GM18868 (cell line): ENCODE measurements at regions not wholly inside any gene's neighbourhood (a gene's known extent, or its start where the extent isn't known, plus 50 kb on each side); places are given as distances from the start of the nearest gene placed in this dataset.
"Not testable (repeated sequence)": the region's sequence is repeated elsewhere in the genome, so short reads cannot be mapped to it uniquely, and the experiment has no call there.

Experiments
- ATAC-seq: cut with Tn5 transposase; IDR thresholded peaks from one replicate; pipeline ENCODE4 v1.9.1; 2021; ENCODE audit warnings: mild to moderate bottlenecking, moderate library complexity; ENCODE audit not compliant: unreplicated experiment

DNA sequence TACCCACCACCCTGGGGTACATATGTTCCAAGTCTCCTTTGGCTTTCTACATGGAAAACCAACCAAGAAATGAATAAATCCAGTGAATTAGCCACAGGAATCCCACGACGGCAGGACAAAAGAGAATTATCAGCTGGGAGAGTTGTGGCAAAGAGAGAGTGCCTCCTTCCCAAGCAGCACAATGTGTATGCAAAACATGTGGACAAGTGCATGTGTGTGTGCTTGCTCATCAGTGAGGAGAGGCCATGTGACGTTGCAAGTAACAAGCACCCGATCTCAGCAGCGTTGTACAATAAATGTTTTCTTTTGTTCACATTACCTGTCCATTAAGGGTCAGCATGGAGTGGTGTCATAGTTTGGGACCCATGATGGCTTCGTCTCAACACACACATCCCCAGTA is 50.0 kb upstream of the EMX2 start:
- ATAC-seq = no peak

DNA sequence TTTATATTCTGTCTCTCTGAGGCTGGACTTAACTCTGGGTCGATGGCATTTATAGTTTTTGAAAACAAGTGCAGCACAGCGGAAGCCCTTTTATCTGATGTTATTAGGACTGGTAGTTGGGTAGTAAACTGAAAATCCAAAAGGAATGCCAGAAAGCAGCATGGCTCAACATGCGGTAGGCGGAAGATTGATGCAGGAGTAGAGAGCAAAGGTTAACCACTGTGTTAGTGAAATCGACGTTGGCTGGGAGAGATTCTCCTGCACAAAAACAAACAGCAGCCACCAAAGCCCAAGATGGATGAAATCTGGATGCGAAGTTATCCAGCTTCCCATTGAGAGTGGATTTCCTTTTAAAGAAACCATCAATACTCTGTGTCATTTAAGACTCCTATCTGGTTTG is 54.5 kb upstream of the EMX2 start:
- ATAC-seq = no peak

DNA sequence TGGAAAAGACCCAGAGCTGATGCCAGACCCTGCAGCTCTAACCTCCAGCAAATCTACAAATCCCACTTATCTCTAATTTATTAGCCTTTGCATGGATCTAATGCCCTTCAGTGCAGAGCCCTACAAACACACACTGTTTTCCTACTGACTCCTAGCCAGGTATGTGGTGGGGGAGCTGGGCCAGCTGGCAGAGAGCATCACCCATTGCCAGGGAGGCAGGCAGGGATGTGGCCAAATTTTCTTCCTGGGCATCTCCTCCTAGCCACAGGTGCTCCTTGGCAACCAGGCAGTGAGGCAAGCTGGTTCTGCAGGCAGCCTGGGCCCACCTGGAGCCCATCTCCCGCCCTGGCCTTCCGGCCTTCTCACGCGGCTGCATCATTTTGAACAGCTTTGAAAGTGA is 55.9 kb upstream of the EMX2 start:
- no peak for ATAC-seq

DNA sequence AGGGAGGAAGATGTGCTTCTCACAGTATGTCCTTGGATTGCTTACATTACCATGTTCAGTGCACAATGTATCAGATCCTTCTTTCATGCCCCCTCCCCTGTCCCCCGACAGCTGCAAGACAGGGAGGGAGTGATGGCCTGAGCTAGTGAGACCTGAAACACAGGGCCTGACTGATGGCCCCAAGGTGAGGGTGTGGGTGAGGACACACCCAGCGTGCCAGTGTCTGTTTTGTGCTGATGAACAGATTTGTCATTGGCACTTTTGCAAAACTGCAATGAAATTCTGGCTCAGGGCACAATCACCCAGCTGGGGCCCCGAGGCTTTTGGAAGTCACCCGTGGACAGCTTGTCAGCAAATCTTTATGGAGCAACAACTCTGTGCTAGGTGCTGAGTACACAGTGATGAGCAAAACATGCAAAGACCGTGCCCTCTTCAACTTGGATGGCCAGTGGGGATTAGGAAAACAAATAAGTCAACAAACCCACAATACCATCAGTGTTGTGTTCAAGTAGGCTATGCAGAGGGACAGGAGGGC is 59.4 kb upstream of the EMX2 start:
- no peak for ATAC-seq

DNA sequence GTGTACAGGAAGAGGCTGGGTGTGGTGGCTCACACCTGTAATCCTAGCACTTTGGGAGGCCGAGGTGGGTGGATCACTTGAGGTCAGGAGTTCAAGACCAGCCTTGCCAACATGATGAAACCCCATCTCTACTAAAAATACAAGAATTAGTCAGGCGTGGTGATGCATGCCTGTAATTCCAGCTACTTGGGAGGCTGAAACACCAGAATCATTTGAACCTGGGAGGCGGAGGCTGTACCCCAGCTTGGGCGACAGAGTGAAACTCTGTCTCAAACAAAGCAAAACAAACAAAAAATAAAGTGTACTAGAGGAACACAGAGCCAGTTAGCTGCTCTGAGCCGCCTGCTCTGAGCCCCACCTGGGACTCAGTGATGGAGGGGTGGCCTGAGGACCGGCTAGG is 61.5 kb upstream of the EMX2 start:
- not testable (repeated sequence) for ATAC-seq

DNA sequence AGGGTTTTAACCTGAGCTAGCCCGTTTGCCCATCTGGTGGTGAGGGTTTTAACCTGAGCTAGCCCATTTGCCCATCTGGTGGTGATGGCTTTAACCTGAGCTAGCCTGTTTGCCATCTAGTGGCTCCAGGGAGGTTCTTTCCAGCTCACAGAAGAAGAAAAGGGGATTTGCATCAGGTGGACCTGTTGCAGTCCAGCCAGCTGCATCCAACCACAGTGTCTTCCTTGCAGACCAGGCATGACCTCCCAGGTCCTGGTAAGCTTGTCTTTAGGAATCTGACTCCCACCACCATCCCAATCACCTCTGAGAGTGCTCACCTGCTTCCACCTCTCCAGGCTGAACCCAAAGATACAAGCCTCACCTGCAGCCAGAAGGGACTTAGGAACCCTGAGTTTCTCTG is 62.4 kb upstream of the EMX2 start:
- ATAC-seq = no peak

DNA sequence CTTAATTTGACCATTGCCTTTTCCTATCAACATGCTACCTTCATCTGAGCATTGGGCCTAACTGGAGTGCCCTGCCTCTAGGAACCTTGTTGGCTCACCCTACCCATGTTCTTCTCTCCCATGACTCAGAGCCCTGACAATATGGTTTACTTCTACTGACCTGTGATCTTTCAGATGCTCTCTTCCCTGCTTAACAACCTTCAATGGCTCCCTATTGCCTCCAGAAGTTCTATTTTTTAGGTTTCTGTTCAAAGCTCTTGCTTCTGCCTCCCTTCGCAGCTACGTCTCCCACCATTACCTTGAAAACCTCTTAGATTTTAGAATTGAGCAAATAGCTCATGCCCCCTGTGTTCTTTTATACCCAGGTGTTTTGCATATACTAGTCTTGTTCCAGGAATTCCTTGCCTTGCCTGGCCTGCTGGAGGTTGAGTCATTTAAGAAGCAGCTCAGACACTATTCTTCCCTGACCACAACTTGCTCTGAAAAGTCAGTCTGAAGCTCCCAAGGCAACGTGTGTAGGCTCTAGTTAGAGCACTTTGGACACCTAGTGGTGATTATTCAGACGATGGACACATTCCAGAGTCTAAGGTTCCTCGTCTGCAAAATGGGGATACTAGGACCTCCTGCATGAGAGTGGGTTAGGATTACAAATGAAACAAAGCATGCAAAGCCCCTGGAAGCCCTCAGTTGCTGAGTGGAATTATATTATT is 64.4 kb upstream of the EMX2 start:
- ATAC-seq = no peak

DNA sequence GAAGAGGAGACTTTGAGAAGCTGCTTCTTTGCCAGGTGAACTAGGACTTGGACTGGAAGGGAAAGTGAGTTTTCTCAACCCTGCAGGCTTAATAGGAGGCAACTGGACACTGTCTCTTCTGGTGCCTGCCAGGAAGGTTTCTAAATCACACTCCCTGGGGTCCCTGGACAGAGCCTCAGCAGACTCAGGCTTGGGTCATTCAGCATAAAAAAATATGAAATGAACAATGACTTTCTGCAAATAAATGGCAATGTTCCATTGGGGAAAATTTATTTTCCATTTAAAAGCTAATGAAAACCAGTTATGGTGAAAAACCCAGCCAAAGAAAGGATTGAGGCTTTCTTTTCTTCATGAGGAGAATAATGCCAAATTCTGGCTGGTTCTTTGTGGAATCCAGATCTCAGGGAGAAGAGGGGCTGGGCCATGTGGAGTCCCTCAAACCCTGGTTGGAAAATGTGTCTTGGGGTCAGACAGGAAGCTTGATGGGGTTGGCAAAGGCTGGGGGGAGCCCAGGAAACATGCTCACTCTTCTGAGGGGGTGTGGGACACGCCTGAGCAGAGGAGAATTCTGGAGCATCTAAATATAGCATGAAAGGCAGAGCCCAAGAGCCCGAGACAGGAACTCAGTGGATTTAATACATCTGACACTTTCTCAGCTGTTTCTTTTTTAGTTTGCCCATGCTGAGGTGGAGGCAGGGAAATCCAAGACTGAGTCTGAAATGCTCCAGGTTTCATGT is 65.2 kb upstream of the EMX2 start:
- no peak for ATAC-seq

DNA sequence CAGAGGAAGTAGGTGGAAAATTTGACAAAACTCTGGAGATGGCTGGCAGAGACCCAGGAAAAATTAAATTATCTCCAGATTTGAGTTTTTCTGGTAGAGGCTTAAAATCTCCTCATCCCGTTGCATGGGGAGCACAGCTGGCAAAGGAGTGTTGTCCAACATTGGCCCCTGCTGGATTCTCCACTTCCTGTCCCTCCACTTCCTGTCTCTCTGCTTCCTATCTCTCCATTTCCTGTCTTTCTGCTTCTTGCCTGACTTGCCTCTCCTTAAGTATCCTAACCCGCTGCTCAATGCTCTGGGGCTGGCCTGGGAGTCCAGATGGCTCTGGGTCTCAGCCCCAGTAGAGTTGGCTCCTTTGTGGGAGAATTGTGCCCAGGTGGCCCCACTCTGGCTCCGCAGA is 65.8 kb upstream of the EMX2 start:
- ATAC-seq = no peak

DNA sequence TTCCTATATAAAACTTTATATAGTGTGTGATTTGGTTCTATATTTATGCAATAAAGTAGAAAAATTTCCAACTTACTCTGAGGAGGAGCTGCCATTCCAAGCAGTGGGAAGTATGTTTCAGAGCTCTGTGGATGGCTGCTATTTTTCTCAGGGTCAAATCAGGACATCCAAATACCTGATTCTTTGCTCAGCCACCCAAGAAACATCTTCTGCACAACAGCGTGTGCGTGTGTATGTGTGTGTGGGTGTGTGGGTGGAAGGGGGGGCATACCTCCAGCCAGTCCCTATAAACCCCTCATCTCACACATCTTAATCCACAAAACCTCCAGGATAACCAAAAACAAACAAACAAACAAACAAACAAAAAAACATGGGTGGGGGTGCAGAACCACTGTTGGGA is 66.3 kb upstream of the EMX2 start:
- ATAC-seq = no peak

DNA sequence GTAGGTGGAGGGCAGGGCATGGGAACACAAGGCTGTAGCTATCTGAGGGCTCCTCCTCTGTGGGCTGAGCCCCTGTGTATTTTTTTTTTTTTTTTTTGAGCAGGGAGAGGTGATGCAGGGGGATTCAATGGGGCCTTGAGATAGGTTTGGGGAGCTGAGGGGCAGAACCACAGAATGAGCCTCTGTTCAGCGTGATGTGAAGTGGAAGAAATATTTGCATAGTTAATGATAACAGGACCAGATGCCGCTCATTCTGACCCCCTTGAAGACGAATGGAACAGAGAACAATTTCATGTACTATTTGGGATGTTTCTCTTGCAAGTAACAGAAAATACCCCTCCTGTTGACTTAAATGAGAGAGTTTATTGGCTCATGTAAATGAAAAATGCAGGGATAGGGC is 69.7 kb upstream of the EMX2 start:
- ATAC-seq = no peak

DNA sequence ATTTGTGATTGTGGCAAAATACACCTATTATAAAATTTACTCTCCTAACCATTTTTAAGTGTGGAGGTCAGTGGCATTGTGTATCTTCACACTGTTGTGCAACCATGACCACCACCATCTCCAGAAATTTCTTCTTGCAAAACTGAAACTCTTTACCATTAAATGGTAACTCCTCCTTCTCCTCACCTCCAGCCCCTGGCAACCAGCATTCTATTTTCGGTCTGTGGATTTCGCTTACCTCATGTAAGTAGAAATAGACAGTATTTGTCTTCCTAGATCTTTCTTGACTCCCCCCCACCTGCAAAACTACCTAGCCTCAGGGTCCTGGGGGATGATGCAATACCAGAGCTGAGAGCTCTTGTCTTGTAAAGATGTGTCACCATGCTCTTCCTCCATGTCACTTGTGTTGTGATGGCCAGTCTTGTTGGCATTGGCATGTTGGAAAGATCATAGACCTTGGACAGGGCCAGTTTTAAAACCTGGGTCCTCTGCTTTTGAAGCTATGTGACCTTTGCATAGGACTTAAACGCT is 71.1 kb upstream of the EMX2 start:
- no peak for ATAC-seq

DNA sequence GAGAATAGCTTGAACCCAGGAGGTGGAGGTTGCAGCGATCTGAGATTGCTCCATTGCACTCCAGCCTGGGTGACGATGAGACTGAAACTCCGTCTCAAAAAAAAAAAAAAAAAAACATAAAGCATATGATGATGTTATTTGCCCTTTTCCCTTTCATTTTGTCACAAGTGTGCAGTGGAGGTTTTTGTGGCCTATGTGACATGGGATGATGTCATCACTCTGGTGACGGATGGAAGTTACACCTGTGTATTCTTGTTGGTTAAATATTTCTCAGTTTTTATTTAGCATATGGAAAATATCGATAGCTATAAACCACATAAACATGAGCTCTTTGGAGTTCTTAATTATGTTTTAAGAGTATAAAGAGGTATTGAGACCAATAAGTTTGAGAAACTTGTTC is 71.8 kb upstream of the EMX2 start:
- ATAC-seq = no peak

DNA sequence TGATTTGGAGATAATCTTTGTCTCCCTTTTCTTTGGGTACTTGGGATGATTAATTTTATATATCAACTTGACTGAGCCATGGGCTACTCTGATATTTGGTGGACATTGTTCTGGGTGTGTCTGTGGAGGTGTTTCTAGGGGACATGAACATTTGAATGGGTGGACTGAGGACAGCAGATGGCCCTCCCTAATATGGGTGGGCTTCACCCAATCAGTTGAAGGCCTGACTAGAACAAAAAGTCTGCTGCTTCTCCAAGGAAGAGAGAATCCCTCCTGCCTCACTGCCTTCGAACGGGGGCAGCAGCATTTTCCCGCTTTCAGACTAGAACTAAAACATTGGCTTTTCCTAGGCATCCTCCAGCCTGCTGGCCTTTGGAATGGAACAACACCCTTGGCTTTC is 73.9 kb upstream of the EMX2 start:
- ATAC-seq = no peak

DNA sequence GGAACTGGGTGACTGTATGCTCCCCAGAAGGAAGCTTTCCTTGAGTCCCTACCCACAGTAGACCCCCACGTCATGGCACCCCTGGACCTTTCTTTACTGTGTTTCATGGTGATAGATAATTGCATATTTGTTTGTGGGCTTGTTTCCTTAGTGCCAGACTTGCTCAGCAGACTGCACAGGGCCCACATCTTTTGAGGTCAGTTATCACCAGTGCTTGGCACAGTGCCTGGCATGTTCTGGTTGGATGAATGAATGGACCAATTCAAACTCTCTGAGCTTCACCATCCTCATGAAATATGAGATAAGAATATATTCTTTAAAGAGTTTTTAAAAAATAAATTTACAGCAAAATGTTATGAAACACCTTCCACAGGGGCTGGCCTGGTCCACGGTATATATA is 78.4 kb upstream of the EMX2 start:
- no peak for ATAC-seq

DNA sequence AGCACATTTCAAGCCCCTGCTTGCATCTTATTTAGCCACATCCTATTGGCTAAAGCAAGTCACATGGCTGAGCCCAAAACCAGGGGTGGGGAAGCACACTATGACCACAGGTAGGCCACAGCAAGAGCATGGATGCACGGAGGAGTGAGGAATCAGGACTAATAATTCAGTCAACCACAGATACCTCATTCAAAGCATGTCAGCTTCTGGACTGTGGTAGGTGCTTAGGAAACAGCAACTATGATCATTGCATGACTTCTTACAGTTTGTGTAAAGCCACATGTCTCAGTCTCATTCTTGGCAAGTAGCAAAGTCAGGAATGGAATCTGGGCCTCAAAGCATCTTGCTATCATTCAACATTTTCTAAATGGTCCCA is 79.0 kb upstream of the EMX2 start:
- ATAC-seq = no peak

DNA sequence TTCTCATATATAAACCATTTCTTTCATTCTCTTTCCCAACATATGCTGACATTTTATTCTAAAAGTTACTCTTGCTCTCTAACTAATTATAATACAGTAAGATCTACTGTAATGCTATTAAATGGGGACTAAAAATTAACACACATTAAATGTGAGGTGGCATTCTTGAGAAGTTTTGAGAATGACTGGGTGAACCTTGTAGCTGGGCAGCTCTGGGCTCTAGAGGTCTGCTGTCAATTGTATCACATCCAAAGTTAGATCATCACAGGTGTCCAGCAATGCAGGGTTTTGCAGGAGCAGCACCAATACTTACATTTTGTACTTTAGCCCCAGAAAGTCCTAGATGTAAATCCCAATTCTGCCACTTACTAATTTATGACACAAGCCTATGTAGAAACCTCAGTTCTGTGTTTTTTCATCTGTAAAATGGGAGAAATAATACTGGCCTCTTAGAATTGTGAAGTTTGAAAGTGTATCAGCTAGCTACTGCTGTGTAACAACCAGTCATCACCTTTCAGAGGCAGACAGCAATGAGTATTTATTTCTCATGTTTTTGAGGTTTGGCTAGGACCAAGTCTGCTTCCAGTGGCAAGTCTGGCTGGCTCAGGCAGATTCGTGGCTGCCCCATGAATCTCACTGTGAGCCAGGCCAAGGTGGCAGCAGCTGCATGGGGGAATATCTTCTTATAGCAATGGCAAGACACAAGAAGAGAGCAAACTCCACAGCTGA is 79.6 kb upstream of the EMX2 start:
- no peak for ATAC-seq

DNA sequence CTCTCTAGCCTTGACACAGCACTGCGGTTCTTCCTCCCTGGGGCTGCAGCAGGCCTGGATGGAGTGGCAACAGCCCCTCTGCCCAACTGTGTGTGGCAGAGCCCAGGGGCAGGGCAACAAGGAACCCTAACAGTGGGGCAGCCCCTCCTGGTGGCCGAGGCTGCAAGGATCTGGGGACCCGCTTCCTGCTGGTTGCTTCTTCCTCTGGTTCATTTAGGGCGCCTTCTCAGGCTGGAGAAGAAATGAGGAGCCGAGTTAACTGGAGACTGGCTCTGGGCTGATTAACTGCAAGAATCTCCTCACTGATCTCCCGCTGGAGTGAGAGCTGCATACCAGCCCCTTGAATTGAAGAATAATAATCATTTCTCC is 80.1 kb upstream of the EMX2 start:
- no peak for ATAC-seq

DNA sequence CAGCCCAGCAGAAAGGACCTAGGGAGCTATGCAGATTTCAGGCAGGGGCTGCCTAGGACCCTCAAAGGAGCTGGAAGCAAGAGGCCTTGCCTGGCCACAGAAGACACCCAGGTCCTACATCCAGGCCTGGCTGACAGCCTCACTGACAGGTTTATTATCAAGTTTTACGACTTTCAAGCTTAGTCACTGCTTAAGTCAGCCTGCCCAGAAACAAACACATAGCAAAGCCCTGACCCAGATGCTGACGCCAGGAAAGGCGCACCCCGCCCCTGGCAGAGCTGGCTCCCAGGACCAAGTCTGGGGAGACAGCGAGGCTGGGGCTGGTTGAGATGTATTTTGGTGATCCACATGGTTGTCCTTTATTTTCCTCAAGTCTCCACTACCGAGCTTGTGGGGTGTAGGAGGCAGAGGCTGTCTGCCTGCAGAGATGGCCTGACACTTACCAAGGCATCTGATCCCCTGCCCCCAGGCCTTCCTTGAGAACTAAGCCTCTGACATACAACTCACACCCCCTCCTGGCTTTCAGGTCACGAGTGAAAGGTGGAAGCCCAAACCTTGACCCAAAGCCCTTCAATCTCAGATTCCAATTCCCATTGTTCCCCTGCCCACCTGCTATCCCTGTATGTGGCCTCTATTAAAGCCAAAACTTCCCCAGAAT is 80.7 kb upstream of the EMX2 start:
- ATAC-seq = no peak

DNA sequence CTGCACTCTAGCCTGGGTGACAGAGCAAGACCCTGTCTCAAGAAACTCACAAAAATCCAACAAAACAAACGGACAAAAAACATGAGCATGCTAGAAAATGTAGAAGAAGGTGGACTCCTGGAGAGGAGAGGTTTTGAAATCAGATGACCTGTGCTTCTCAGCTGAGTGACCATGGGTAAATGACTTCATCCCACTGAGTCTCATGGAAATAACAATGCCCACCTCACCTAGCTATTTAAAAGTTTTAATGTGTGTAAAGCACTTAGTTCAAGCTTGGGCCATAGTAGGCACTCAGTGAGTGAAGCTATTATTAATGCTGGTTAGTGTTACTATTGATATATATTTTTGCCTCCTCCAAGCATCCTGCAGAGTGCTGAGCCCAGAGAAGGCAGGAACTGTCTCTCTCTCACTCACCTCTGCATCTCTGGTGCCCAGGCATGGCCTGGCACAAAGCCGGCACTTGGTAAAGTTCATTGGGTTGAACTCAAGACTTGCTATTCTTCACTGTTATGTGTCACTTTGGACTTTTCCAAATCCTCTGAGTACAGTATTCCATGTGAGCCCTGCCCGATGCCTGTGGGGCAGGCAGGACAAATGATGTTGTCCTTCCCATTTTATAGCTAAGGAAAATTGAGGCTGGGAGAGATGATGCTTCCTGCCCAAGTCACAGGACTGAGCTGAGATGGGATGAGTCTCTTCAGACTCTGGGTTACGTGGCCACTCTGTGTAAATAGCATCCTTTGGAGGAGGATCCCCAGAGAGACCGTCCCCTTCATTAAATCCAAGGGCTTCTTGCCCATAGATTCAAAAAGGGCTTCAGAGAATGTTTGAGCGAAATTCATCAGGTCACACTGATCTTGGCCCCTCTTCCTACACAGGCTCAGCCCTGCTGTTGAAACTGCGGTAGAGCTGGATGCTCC is 81.4 kb upstream of the EMX2 start:
- no peak for ATAC-seq
